ENCODE measurements at regions not wholly inside any gene's neighbourhood (a gene's known extent, or its start where the extent isn't known, plus 50 kb on each side); places are given as distances from the start of the nearest gene placed in this dataset.

- no peaks in the 10 kb centered on the region for H3K4me1 ChIP-seq (ENCODE audit: control insufficient read depth, insufficient read depth, low read length)
- H3K27me3 ChIP-seq (ENCODE audit: control insufficient read depth, insufficient read depth, low read length): no peaks in the 10 kb centered on the region
- H3K9ac ChIP-seq (ENCODE audit: low read depth, low read length): no peak overlapping the region
- H3K9me3 ChIP-seq (ENCODE audit: control insufficient read depth, insufficient read depth, low read length): no peaks in the 10 kb centered on the region
- no peaks in the 10 kb centered on the region for H3K36me3 ChIP-seq (ENCODE audit: control insufficient read depth, insufficient read depth, low read length)
- no peak overlapping the region for H3K4me3 ChIP-seq (ENCODE audit: low read depth, low read length)
- H3K27ac ChIP-seq (ENCODE audit: low read depth, low read length): no peak overlapping the region
These were observed 2052.8 kb upstream of the TENM3 start for GRCh38 chr4:180190382-180190781.

GRCh38 chr4:180197471-180197870, 2045.7 kb upstream of the TENM3 start:
- H3K36me3 ChIP-seq (ENCODE audit: control insufficient read depth, insufficient read depth, low read length): no peaks in the 10 kb centered on the region

GRCh38 chr4:180203349-180203748, 2039.9 kb upstream of the TENM3 start:
- H3K27me3 ChIP-seq (ENCODE audit: control insufficient read depth, insufficient read depth, low read length): no peaks in the 10 kb centered on the region
- peaks cover 9% of the 10 kb centered on the region for H3K4me1 ChIP-seq (ENCODE audit: control insufficient read depth, insufficient read depth, low read length)
- H3K4me3 ChIP-seq (ENCODE audit: low read depth, low read length): no peak overlapping the region
- no peak overlapping the region for H3K9ac ChIP-seq (ENCODE audit: low read depth, low read length)
- H3K27ac ChIP-seq (ENCODE audit: low read depth, low read length): no peak overlapping the region
- no peaks in the 10 kb centered on the region for H3K36me3 ChIP-seq (ENCODE audit: control insufficient read depth, insufficient read depth, low read length)
- H3K9me3 ChIP-seq (ENCODE audit: control insufficient read depth, insufficient read depth, low read length): no peaks in the 10 kb centered on the region

More at GRCh38 chr4:180197471-180197870, 2045.7 kb upstream of the TENM3 start:
- H3K9ac ChIP-seq (ENCODE audit: low read depth, low read length): no peak overlapping the region
- H3K4me1 ChIP-seq (ENCODE audit: control insufficient read depth, insufficient read depth, low read length): no peaks in the 10 kb centered on the region
- H3K27ac ChIP-seq (ENCODE audit: low read depth, low read length): no peak overlapping the region
- H3K9me3 ChIP-seq (ENCODE audit: control insufficient read depth, insufficient read depth, low read length): no peaks in the 10 kb centered on the region
- H3K4me3 ChIP-seq (ENCODE audit: low read depth, low read length): no peak overlapping the region
- H3K27me3 ChIP-seq (ENCODE audit: control insufficient read depth, insufficient read depth, low read length): no peaks in the 10 kb centered on the region

DNA sequence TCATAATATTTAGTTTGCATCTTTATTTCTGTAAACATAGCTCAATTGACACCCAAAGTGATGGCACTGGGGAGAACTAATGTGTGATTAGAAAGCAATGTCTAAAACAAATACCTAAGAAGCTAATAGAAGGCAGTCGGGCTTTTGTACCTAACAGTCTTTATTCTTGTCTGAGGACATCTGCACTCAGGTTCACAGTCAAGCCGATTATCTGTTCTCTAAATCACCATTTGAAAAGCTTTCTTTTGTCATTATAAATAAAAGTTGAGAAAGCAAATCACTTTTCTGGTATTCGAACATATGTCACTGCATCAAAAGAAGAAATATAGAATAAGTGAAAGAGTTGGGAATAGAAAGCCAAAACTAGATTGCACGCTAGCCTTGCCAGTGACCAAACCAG, 2037.9 kb upstream of the TENM3 start:
- Histone ChIP-seq H3K4me1 (ENCODE audit: control insufficient read depth, insufficient read depth, low read length) (peaks cover 9% of the 10 kb centered on the region), H3K9ac (ENCODE audit: low read depth, low read length) (no peak overlapping the region), H3K9me3 (ENCODE audit: control insufficient read depth, insufficient read depth, low read length) (no peaks in the 10 kb centered on the region), H3K27ac (ENCODE audit: low read depth, low read length) (no peak overlapping the region), H3K27me3 (ENCODE audit: control insufficient read depth, insufficient read depth, low read length) (no peaks in the 10 kb centered on the region), H3K4me3 (ENCODE audit: low read depth, low read length) (no peak overlapping the region), H3K36me3 (ENCODE audit: control insufficient read depth, insufficient read depth, low read length) (no peaks in the 10 kb centered on the region)

DNA sequence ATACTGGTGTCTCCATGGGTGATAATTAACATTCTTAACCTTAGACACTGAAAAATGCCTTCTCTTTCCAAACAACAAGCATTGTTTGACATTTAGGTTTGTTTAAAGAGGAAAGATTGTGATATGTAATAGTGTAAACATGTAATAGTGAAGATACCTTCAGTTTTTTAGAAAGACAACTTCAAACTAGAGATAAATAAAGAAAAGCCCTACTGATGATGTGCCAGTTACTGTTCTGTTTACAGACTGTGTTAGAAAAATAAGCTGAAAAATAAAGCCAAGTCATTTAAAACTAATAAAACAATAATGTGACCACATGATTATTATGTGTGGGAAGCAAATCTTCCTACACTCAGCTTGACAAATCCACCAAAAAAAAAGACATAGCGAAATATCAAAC, 2035.3 kb upstream of the TENM3 start:
- Histone ChIP-seq H3K36me3 (ENCODE audit: control insufficient read depth, insufficient read depth, low read length) (no peaks in the 10 kb centered on the region), H3K27me3 (ENCODE audit: control insufficient read depth, insufficient read depth, low read length) (no peaks in the 10 kb centered on the region), H3K27ac (ENCODE audit: low read depth, low read length) (no peak overlapping the region), H3K4me1 (ENCODE audit: control insufficient read depth, insufficient read depth, low read length) (peaks cover 9% of the 10 kb centered on the region), H3K4me3 (ENCODE audit: low read depth, low read length) (no peak overlapping the region), H3K9me3 (ENCODE audit: control insufficient read depth, insufficient read depth, low read length) (no peaks in the 10 kb centered on the region), H3K9ac (ENCODE audit: low read depth, low read length) (no peak overlapping the region)

DNA sequence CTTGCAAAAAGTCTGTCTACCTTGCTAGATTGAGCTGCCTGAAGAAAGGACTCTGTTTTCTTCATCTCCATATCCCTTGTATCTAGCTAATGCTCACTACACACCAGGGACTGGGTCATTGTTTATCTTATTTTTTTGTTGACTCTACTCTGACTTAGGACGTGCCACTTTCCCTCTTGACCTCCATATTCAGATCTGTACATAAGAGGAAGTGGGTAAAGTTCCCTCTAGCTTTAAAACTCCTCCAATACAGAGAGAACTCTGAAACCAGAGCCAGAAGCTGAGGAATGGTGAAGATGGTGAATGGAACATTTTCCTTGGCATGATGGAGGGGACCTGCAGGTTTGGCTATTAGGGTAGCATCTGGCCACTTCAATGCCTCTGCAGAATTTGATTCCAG, 2026.1 kb upstream of the TENM3 start:
- no peak overlapping the region for H3K4me3 ChIP-seq (ENCODE audit: low read depth, low read length)

DNA sequence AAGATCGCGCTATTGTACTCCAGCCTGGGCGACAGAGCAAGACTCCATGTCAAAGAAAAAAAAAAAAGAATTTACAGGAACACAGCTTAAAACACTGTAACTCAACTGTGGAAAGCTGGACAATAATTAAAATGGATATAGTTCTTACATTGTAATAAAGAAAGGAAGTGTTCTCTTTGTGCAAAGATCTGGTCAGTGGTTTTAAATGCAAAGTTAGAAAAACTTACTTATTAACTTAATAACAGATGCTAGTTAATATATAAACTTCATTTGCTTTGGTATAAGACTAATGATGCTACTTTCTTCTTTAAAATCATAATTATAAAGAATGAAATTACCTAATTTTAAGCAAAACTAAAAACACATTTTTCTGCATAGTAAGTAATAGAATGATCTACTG, 2024.1 kb upstream of the TENM3 start:
- H3K9ac ChIP-seq (ENCODE audit: low read depth, low read length): no peak overlapping the region
- H3K4me3 ChIP-seq (ENCODE audit: low read depth, low read length): no peak overlapping the region
- no peak overlapping the region for H3K27ac ChIP-seq (ENCODE audit: low read depth, low read length)
- H3K4me1 ChIP-seq (ENCODE audit: control insufficient read depth, insufficient read depth, low read length): no peaks in the 10 kb centered on the region
- H3K9me3 ChIP-seq (ENCODE audit: control insufficient read depth, insufficient read depth, low read length): no peaks in the 10 kb centered on the region
- H3K27me3 ChIP-seq (ENCODE audit: control insufficient read depth, insufficient read depth, low read length): no peaks in the 10 kb centered on the region
- H3K36me3 ChIP-seq (ENCODE audit: control insufficient read depth, insufficient read depth, low read length): no peaks in the 10 kb centered on the region

More for the DNA sequence above, 2026.1 kb upstream of the TENM3 start:
- H3K36me3 ChIP-seq (ENCODE audit: control insufficient read depth, insufficient read depth, low read length): no peaks in the 10 kb centered on the region
- H3K9me3 ChIP-seq (ENCODE audit: control insufficient read depth, insufficient read depth, low read length): no peaks in the 10 kb centered on the region
- H3K27me3 ChIP-seq (ENCODE audit: control insufficient read depth, insufficient read depth, low read length): no peaks in the 10 kb centered on the region
- H3K9ac ChIP-seq (ENCODE audit: low read depth, low read length): no peak overlapping the region
- H3K4me1 ChIP-seq (ENCODE audit: control insufficient read depth, insufficient read depth, low read length): no peaks in the 10 kb centered on the region
- no peak overlapping the region for H3K27ac ChIP-seq (ENCODE audit: low read depth, low read length)

- H3K36me3 ChIP-seq (ENCODE audit: control insufficient read depth, insufficient read depth, low read length): no peaks in the 10 kb centered on the region
- no peaks in the 10 kb centered on the region for H3K27me3 ChIP-seq (ENCODE audit: control insufficient read depth, insufficient read depth, low read length)
- no peak overlapping the region for H3K4me3 ChIP-seq (ENCODE audit: low read depth, low read length)
- no peaks in the 10 kb centered on the region for H3K9me3 ChIP-seq (ENCODE audit: control insufficient read depth, insufficient read depth, low read length)
- no peaks in the 10 kb centered on the region for H3K4me1 ChIP-seq (ENCODE audit: control insufficient read depth, insufficient read depth, low read length)
- no peak overlapping the region for H3K27ac ChIP-seq (ENCODE audit: low read depth, low read length)
- H3K9ac ChIP-seq (ENCODE audit: low read depth, low read length): no peak overlapping the region
These were observed 2017.2 kb upstream of the TENM3 start for GRCh38 chr4:180225977-180226376.

DNA sequence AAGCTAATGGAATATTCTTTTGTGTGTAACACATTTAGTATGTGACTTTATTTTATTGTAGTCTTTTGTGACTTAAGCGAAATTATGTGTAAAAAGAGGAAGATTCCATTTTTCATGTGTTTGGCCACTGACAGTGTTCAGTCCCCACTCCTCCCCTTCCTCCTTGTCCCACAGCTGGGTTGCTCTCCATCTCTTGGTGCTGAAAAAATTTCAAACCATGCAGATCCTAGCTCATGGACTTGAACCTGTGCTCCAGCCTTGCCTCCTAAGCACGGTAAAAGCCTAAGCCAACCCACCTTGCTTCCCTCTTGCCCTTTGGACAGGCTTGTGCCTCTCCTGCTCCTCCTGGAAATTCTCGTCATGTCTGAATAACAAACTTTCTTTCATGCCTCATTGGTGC, 2008.5 kb upstream of the TENM3 start:
- no peaks in the 10 kb centered on the region for H3K36me3 ChIP-seq (ENCODE audit: control insufficient read depth, insufficient read depth, low read length)
- no peak overlapping the region for H3K9ac ChIP-seq (ENCODE audit: low read depth, low read length)
- H3K27ac ChIP-seq (ENCODE audit: low read depth, low read length): no peak overlapping the region
- no peaks in the 10 kb centered on the region for H3K27me3 ChIP-seq (ENCODE audit: control insufficient read depth, insufficient read depth, low read length)
- peaks cover 3% of the 10 kb centered on the region; the same call in 1 of the 2 replicates for H3K4me1 ChIP-seq (ENCODE audit: control insufficient read depth, insufficient read depth, low read length)
- no peaks in the 10 kb centered on the region for H3K9me3 ChIP-seq (ENCODE audit: control insufficient read depth, insufficient read depth, low read length)
- no peak overlapping the region for H3K4me3 ChIP-seq (ENCODE audit: low read depth, low read length)

DNA sequence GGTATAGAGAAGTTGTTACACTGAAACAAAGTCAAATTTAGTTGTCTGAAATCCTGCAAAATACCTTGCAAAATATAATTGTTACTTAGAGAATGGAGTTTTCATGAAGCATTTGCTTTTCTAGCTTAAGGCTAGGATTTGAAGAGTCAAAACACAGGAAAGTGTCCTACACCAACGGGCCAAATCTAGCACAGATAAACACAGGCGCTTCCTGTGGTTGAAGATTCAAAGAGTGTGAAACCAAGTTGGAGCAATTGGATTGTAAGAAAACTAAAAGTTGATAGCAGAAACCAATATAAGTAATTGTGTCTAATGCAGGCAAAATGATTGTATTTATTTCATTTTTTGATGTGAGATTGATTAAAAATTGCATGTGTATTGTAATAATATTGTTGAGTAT, 2002.5 kb upstream of the TENM3 start:
- Histone ChIP-seq H3K27me3 (ENCODE audit: control insufficient read depth, insufficient read depth, low read length) (no peaks in the 10 kb centered on the region), H3K27ac (ENCODE audit: low read depth, low read length) (no peak overlapping the region), H3K36me3 (ENCODE audit: control insufficient read depth, insufficient read depth, low read length) (no peaks in the 10 kb centered on the region), H3K9ac (ENCODE audit: low read depth, low read length) (no peak overlapping the region), H3K4me3 (ENCODE audit: low read depth, low read length) (no peak overlapping the region), H3K9me3 (ENCODE audit: control insufficient read depth, insufficient read depth, low read length) (no peaks in the 10 kb centered on the region), H3K4me1 (ENCODE audit: control insufficient read depth, insufficient read depth, low read length) (peaks cover 3% of the 10 kb centered on the region; the same call in 1 of the 2 replicates)

- H3K27ac ChIP-seq (ENCODE audit: low read depth, low read length): no peak overlapping the region
- no peaks in the 10 kb centered on the region for H3K36me3 ChIP-seq (ENCODE audit: control insufficient read depth, insufficient read depth, low read length)
- no peak overlapping the region for H3K9ac ChIP-seq (ENCODE audit: low read depth, low read length)
- no peaks in the 10 kb centered on the region for H3K27me3 ChIP-seq (ENCODE audit: control insufficient read depth, insufficient read depth, low read length)
- no peaks in the 10 kb centered on the region for H3K9me3 ChIP-seq (ENCODE audit: control insufficient read depth, insufficient read depth, low read length)
- H3K4me1 ChIP-seq (ENCODE audit: control insufficient read depth, insufficient read depth, low read length): no peaks in the 10 kb centered on the region
- H3K4me3 ChIP-seq (ENCODE audit: low read depth, low read length): no peak overlapping the region
These were observed 1989.8 kb upstream of the TENM3 start for GRCh38 chr4:180253419-180253818.

- Histone ChIP-seq H3K27me3 (ENCODE audit: control insufficient read depth, insufficient read depth, low read length) (no peaks in the 10 kb centered on the region), H3K27ac (ENCODE audit: low read depth, low read length) (no peak overlapping the region), H3K9ac (ENCODE audit: low read depth, low read length) (no peak overlapping the region), H3K4me1 (ENCODE audit: control insufficient read depth, insufficient read depth, low read length) (peaks cover 6% of the 10 kb centered on the region), H3K9me3 (ENCODE audit: control insufficient read depth, insufficient read depth, low read length) (no peaks in the 10 kb centered on the region), H3K36me3 (ENCODE audit: control insufficient read depth, insufficient read depth, low read length) (no peaks in the 10 kb centered on the region), H3K4me3 (ENCODE audit: low read depth, low read length) (no peak overlapping the region)
These were observed 1981.9 kb upstream of the TENM3 start for GRCh38 chr4:180261346-180261745.
